Germinal center (tissue), 1 donor: ENCODE measurements at regions not wholly inside any gene's neighbourhood (a gene's known extent, or its start where the extent isn't known, plus 50 kb on each side); places are given as distances from the start of the nearest gene placed in this dataset.
"Not testable (repeated sequence)": the region's sequence is repeated elsewhere in the genome, so short reads cannot be mapped to it uniquely, and the experiment has no call there.

Experiments used
- DNase-seq: peaks from one replicate; pipeline ENCODE4 v3.0.0; 2012; ENCODE audit warnings: mixed read lengths, low spot score

- DNase-seq, result no peak
Measured at GRCh38 chr6:115415378-115415777, 645.3 kb downstream of the FRK start.

DNA sequence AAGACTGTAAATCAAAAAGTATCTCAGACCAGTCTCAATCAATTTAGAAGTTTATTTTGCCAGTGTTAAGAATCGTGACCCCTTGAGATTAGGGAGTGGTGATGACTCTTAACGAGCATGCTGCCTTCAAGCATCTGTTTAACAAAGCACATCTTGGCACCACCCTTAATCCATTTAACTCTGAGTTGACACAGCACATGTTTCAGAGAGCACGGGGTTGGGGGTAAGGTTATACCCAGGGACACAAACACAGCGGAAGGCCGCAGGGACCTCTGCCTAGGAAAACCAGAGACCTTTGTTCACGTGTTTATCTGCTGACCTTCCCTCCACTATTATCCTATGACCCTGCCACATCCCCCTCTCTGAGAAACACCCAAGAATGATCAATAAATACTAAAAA lies 645.8 kb downstream of the FRK start:
- not testable (repeated sequence) for DNase-seq

- no peak for DNase-seq
Measured at GRCh38 chr6:115411756-115412155, 648.9 kb downstream of the FRK start.

GRCh38 chr6:115404446-115404845 lies 656.2 kb downstream of the FRK start:
- DNase-seq, result no peak

DNA sequence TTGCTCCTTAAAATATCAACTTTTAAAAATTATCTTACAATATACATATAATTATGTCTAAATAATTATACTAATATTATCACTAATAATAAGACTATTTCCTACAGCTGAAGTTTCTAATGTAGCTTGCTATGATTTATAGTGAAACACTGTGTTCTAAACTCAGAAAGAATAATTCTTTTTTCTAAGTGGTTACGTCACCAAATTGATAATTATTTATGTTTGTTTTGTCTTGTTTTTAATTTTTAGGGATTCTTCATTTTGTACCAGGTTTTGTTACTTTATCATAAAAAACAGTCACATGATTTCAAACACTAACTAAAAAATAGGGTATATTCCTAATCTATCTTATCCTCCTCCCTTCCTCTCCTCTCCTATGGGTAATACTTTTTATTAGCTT lies 662.1 kb downstream of the FRK start:
- no peak for DNase-seq

DNA sequence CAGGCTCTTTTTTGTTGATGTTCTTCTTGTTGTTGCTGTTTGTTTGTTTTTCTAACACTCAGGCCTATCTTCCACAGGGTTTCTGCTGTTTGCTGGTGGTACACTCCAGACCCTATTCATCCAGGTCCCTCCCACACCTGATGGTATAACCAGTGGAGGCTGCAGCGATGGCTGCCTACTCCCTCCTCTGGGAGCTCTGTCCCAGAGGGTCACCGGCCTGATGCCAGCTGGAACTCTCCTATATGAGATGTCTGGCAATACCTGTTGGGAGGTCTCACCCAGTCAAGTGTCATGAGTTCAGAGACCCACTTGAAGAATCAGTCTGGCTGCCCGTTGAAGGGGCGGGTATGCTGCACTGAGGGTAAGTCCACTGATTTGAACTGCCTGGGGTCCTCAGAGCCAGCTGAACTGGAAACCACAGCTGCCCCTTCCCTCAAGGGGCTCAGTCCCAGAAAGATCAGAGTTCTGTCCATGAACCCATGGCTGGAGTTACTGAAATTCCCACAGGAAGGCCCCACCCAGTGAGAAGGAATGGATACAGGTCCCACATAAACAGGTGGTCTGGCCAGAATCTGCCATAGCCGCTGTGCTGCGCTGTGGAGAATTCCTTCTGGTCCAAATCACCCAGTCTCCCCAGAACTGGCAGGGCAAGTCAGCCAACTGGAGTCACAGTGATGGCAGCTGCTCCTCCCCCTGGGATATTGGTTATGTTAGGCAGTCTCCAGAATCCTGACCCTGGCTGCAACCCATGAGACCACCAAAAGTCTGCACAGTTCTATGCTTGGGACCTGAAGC lies 664.4 kb downstream of the FRK start:
- DNase-seq, result no peak

DNA sequence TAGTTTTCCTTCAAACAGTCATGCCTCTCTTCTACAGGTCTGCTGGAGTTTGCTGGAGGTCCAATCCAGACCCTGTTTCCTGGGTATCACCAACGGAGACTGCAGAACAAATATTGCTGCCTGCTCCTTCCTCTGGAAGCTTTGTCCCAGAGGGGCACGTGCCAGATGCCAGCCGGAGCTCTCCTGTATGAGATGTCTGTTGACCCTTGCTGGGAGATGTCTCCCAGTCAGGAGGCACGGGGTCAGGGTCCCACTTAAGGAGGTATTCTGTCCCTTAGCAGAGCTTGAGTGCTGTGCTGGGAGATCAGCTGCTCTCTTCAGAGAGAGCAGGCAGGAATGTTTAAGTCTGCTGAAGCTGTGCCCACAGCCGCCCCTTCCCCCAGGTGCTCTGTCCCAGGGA lies 666.9 kb downstream of the FRK start:
- no peak for DNase-seq

DNA sequence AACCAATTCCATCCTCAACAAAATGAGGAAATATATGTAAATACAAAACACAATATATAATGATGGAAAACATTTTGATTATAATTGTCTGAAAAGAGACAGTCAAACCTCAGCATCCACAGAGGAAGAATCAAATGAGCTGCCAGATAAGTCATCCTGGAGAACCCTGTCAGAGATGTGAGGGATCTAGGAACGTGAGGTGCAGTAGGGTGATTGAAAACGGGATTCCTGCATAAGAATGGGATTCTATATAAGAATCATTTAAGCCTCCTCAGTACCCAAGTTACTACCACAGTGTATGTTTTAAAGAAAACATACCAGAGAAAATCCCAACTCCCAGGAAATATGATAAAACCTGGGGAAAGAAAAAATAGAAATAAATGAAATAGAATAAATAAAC lies 690.5 kb downstream of the FRK start:
- DNase-seq, result no peak

DNA sequence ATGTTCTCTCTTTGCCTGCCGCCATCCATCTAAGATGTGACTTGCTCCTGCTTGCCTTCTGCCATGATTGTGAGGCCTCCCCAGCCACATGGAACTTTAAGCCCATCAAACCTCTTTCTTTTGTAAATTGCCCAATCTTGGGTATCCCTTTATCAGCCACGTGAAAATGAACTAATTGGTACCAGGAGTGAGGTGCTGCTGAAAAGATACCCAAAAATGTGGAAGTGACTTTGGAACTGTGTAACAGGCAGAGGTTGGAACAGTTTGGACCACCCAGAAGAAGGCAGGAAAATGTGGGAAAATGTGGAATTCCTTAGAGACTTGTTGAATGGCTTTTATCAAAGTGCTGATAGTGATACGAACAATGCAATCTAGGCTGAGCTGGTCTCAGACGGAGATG lies 694.9 kb downstream of the FRK start:
- DNase-seq, result no peak

DNA sequence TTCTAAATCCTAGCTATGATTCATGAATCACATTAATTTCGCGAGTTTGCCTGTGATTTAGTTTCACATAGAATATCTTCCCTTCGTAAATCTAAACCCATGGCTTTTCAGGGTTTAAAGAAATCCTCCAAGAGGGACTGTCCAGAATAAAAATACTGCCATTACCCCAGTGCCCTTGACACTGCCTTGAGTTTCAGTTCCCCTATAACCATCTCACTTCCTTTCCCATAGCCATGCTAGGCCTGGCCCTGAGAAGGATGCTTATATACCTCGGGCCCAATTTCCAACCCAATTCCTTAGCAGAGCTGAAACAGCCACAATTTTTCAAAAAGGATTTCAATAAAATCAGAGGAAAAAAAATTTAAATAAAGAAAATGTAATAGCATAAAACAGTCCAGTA lies 697.3 kb downstream of the FRK start:
- DNase-seq, result no peak

DNA sequence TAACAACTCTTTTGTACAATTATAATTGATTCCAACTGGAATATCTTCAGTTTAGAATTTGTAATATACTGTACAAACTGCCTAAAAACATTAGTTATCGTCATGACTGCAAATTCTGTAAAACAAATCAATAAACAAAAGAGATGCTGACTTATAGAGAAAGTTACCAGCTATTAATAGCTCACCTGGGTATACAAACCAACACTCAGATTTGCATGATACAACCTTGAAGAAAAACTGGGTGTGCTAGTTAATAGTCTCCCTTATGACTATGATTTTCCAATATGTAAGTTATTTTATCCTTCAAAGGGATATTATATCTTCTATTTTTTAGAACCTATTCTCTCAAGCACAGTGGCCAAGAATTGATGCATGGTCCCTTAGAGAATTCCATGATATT lies 698.5 kb downstream of the FRK start:
- no peak for DNase-seq

- no peak for DNase-seq
Measured at GRCh38 chr6:115360602-115361325, 699.9 kb downstream of the FRK start.

GRCh38 chr6:115358616-115359015 lies 702.1 kb downstream of the FRK start:
- DNase-seq, result no peak

- no peak for DNase-seq
Measured at GRCh38 chr6:115356371-115356770, 704.3 kb downstream of the FRK start.

GRCh38 chr6:115323001-115323400 lies 737.7 kb downstream of the FRK start:
- DNase-seq, result no peak

- DNase-seq, result no peak
Measured at GRCh38 chr6:115319823-115320222, 740.9 kb downstream of the FRK start.

- DNase-seq, result no peak
Measured at GRCh38 chr6:115310156-115310555, 750.5 kb downstream of the FRK start.

DNA sequence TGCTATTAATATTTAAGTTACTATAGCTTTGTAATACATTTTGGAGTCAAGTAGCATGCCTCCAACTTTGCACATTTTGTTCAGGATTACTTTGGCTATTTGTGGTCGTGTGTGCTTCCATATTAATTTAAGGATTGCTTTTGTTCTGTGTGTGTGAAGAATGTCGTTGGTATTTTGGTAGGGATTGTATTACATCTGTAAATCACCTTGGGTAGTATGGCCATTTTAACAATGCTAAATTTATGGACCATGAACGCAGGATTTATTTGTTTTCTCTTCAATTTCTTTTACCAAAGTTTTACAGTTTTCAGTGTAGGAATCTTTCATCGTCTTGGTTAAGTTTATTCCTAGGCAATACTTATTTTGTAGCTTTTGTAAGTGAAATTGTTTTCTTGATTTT lies 758.0 kb downstream of the FRK start:
- no peak for DNase-seq

- DNase-seq, result no peak
Measured at GRCh38 chr6:115287467-115287866, 773.2 kb downstream of the FRK start.

GRCh38 chr6:115276881-115277565 lies 783.7 kb downstream of the FRK start:
- no peak for DNase-seq

DNA sequence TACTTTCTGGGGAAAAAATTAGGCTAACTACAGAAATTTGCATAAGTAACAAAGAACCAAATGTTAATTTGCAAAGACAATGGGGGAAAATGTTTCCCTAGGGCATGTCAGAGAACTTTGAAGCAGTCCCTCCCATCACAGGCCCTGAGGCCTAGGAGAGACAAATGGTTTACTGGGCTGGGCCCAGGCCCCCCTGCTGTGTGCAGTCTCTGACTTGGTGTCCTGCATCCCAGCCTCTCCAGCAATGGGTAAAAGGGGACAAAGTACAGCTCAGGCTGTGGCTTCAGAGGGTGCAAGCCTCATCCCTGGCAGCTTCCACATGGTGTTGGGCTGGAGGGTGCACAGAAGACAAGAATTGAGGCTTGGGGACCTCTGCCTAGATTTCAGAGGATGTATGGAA lies 788.4 kb downstream of the FRK start:
- DNase-seq, result no peak

- no peak for DNase-seq
Measured at GRCh38 chr6:115271434-115271833, 789.3 kb downstream of the FRK start.

- no peak for DNase-seq
Measured at GRCh38 chr6:115270953-115271352, 789.7 kb downstream of the FRK start.
